ENCODE measurements at regions not wholly inside any gene's neighbourhood (a gene's known extent, or its start where the extent isn't known, plus 50 kb on each side); places are given as distances from the start of the nearest gene placed in this dataset.

DNA sequence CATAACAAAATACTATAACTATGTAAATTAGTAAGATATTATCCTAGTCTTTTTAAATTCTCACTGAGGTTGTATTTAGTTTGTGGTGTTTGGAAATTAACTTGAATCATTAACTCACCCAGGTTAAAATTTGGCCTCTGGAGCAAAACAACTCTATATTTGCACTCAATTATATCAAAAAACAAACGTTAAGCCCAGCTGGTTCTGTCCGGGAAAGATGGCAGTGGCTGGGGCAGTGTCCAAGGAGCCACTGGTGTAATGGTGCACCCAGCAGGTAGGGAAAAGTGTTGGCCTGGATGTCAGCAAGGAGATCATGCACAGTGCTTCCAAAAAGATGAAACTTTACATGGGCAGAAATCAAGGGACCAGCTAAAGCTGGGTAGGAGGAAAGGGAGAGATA is 285.3 kb upstream of the CITED2 start:
- TF ChIP-seq, protein P1, sequence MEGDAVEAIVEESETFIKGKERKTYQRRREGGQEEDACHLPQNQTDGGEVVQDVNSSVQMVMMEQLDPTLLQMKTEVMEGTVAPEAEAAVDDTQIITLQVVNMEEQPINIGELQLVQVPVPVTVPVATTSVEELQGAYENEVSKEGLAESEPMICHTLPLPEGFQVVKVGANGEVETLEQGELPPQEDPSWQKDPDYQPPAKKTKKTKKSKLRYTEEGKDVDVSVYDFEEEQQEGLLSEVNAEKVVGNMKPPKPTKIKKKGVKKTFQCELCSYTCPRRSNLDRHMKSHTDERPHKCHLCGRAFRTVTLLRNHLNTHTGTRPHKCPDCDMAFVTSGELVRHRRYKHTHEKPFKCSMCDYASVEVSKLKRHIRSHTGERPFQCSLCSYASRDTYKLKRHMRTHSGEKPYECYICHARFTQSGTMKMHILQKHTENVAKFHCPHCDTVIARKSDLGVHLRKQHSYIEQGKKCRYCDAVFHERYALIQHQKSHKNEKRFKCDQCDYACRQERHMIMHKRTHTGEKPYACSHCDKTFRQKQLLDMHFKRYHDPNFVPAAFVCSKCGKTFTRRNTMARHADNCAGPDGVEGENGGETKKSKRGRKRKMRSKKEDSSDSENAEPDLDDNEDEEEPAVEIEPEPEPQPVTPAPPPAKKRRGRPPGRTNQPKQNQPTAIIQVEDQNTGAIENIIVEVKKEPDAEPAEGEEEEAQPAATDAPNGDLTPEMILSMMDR (IDR thresholded peaks at IDR 0.05): no peak
- ATAC-seq (ENCODE audit: low FRiP score) (no peak), DNase-seq (ENCODE audit: low spot score) (no peak)

DNA sequence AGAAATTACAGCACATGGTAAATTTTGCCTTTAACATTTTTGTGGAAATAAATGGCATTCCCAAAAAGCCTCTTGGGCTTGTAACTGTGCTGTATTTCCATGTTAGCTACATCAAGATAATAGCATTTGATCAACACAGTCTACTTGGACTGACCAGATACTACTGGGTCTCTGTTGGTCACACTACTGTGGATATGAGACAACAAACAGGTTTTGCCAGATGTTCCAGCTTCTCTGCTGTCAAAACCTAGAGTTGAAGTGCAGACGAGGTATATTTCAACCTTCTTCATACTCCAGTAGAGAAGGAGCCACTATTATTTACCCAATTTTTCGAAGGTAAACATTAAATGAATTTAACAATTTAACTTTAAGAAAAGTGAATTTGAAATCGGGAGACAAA is 284.7 kb upstream of the CITED2 start:
- TF ChIP-seq, protein P1 (IDR thresholded peaks at IDR 0.05): no peak
- ATAC-seq (ENCODE audit: low FRiP score): no peak

DNA sequence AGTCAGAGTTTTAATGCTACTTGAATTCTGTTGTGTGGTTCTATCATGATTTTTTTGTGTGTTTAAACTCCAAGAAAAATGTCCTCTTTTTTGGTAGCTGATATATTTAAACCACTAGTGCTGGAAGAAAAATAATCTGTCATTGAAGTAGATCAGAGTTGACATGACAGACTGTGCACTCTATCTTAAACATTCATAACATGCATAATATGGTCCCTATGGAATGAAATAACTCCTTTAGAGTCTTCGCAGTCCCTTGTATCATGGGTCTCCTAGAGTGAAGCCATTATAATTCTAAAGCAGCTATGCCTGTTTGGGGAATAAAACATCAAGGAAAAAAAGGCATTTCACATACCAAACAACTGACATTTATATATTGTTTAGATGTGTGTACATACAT is 282.7 kb upstream of the CITED2 start:
- TF ChIP-seq, protein P1 (IDR thresholded peaks at IDR 0.05): no peak
- DNase-seq (ENCODE audit: low spot score): no peak
- ATAC-seq (ENCODE audit: low FRiP score): no peak

More for the DNA sequence above, 284.7 kb upstream of the CITED2 start:
- no peak for DNase-seq (ENCODE audit: low spot score)

DNA sequence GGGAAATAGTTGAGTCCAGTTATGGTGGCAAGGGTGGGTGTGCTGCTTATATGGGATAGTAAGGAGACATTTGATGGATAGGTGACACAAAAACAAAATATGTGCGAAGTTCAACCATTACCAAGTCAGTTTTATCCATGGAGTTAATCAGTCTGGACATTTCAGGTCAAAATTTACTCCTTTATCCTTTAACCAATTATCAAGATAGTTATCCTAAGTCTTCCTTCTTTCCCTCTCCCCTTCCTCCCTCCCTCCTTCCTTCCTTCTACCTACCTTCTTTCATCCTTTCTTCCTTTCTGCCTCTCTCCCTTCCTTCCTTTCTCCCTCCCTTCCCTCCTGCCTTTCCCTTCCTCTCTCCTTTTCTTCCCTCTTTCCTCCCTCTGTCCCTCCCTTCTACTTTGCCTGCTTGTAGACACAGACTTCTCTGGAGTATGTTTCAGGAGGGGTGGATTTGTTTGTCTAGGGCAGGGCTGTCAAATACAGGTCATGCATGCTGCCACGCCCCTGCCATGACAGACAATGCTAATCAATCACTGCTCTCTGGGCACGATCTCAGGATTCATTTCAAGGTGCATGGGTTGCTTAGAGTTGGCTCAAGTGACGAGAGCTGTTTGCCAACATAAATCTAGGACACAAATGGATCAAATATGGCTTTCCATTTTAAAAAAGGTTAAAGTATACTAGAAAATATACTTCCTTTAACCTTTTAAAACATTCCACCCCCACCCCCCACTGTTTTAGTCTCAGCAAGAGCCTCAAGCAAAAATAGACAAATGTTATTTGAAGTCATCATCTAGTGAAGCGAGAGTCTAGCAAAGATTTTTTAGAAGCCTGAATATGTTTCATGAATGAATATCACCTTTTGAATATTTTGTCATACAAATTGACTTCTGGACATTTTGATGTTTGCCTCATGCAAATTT is 281.6 kb upstream of the CITED2 start:
- TF ChIP-seq, protein P1 (IDR thresholded peaks at IDR 0.05): no peak
- ATAC-seq (ENCODE audit: low FRiP score) (no peak), DNase-seq (ENCODE audit: low spot score) (no peak)

DNA sequence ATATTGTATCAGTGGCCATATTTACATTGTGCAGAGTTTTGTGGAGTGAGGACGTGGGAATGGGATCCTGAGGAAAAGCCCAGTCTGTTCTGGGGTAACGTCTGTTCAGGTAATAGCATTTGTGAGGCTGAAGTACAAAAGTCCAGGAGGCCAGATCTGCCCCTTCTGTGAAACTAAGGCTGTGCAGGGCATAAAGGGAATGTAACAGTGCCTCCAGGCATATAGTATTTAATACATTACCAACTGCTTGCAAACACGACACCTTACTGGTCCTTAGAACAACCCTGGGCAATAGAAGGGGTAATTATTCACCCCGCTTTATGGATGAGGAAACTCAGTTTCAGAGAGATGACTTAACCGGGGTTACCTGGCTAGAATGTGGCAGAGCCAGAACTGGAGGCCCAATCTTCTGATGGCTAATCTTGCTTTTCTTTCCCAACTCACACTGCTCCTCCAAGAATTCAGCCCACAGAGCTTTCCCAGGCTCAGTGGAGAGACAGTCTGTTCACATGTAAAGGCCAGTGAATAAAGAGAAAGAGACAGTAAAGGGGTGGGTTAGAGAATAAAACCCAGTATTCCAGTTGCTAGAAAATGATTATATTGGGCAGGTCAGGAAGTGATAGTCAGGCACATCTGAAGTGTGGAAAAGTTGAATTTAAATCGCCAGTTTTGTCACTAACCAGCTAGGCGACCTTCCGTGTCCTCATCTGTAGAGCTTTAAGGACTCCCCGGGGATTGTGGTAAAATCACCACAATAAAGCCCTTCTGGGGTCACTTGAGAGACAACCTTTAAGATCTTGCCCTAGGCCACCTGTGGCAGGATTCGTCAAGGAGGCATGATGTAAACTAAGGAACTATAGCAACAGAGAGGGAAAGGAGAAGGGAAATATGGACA is 280.7 kb upstream of the CITED2 start:
- ATAC-seq (ENCODE audit: low FRiP score) (no peak), DNase-seq (ENCODE audit: low spot score) (no peak)
- TF ChIP-seq, protein P1 (IDR thresholded peaks at IDR 0.05): no peak

DNA sequence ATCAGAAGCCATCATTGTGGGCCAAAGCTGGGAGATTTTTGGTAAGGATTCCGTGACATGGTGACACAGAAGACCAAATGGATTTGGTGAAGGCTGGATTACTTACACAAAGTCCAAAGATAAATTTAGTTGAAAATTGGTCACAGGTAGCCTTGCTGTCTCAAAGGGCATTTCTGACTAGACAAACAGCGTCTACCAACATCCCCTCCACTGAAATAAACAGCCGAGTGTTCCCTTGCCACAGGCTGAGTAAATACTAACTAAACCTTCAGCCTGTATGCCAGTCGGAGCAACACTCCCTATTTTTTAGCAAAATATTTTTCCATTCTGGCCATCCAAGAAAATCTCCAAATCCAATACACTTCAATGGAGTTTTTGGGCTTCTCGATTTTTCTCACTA is 279.9 kb upstream of the CITED2 start:
- TF ChIP-seq, protein P1 (IDR thresholded peaks at IDR 0.05): no peak
- DNase-seq (ENCODE audit: low spot score) (no peak), ATAC-seq (ENCODE audit: low FRiP score) (no peak)
